Sciatic nerve (tissue), 2 donors: ENCODE measurements at regions not wholly inside any gene's neighbourhood (a gene's known extent, or its start where the extent isn't known, plus 50 kb on each side); places are given as distances from the start of the nearest gene placed in this dataset.

Source experiments
- ATAC-seq: fragments of 200-7000 bp; cut with Tn5 transposase; one replicate; pipeline ENCODE4 v1.9.1; 2020; ENCODE audit warnings: mild to moderate bottlenecking, moderate library complexity
- DNase-seq: peaks from one replicate; pipeline ENCODE4 v3.0.0-alpha.2; 2020; ENCODE audit warnings: low spot score
- intact Hi-C: fragments of 100-400 bp; cut with DNase I; formaldehyde crosslinking; loops from one replicate; pipeline ENCODE4 v1.14.2; 2022
- donor health status: DM: no; HTN: no; CAD: no.
- donor health status: DM: no; HTN: no; CAD: no.

- no peak for ATAC-seq
- intact Hi-C loops: no loop called here
- DNase-seq: no peak
These were observed 488.9 kb downstream of the SHISA9 start for GRCh38 chr16:13390093-13390985.

- ATAC-seq (no peak), DNase-seq (no peak)
- intact Hi-C loops: no loop called here
These were observed 489.5 kb downstream of the SHISA9 start for GRCh38 chr16:13390986-13391305.

DNA sequence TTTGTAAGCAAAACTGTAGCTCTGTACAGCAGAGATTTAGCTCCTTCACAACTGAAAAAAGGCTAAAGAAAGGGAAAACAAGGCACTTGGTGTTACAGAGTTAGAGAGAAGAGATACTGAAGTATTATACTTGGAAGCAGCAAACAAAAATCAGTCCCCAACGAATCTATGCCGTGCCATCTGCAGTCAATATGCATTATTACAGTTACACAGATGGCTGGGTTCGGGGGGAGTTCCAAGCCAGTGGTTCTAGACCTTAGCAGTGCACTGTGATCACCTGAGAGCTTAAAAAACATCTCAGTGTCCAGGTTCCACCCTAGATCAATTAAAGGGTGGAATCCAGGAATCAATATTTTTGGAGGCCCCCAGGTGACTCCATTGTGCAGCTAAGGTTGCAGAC is 489.9 kb downstream of the SHISA9 start:
- intact Hi-C loops: no loop called here
- no peak for DNase-seq
- ATAC-seq: no peak

GRCh38 chr16:13392341-13392740 is 490.9 kb downstream of the SHISA9 start:
- ATAC-seq (no peak), DNase-seq (no peak)
- intact Hi-C loops: no loop called here

DNA sequence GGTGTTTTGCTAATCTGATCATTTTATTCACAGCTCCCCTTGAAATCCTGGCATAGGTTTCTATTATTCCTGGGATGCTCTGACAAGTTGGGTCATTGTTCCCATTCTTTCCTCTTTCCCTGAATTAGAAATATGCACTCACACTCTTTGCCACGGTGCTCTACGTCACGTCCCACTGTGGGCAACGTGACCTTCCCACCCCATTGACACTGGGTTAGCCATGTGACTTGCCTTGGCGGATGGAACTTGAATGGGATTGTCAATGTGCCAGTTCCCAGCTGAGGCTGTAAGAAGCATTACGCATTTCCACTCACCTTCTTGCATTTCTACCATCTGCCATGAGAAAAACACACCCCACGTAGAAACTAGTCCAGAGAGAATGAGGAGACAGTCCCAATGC is 492.4 kb downstream of the SHISA9 start:
- DNase-seq (no peak), ATAC-seq (no peak)
- intact Hi-C loops: no loop called here

GRCh38 chr16:13394488-13394887 is 493.1 kb downstream of the SHISA9 start:
- DNase-seq (no peak), ATAC-seq (no peak)
- intact Hi-C loops: no loop called here

DNA sequence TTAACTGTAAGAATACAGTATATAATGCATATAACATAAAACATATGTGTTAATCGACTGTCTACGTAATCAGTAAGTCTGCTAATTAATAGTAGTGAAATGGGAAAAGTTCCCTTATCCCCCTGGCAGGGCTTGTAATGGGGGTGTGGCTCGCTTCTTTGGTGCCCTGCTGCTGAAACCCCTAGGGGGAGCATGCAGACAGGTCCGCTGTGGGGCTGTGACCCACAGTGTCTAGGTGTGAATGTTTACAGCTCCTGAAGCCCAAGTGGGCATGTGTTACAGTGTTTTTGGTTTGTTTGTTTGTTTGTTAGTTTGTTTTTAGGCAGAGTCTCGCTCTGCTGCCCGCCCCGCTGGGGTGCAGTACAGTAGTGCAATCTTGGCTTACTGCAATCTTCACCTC is 495.7 kb downstream of the SHISA9 start:
- intact Hi-C loops: no loop called here
- DNase-seq: no peak
- no peak for ATAC-seq

DNA sequence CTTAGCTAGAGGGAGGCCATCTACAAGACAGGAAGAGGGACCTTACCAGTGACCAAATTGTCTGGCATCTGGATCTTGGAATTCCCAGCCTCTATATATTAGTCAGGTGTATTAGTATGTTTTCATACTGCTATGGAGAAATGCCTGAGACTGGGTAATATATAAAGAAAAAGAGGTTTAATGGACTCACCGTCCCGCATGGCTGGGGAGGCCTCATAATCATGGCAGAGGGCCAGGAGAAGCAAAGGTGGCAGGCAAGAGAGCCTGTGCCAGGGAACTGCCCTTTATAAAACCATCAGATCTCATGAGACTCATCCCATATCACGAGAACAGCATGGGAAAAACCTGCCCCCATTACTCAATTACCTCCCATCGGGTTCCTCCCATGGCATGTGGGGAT is 500.2 kb downstream of the SHISA9 start:
- ATAC-seq (no peak), DNase-seq (no peak)
- intact Hi-C loops: no loop called here

- intact Hi-C loops: no loop called here
- DNase-seq: no peak
These were observed 501.2 kb downstream of the SHISA9 start for GRCh38 chr16:13402601-13403000.

GRCh38 chr16:13403326-13403725 is 501.9 kb downstream of the SHISA9 start:
- ATAC-seq (no peak), DNase-seq (no peak)
- intact Hi-C loops: no loop called here

More at GRCh38 chr16:13402601-13403000, 501.2 kb downstream of the SHISA9 start:
- ATAC-seq: no peak

DNA sequence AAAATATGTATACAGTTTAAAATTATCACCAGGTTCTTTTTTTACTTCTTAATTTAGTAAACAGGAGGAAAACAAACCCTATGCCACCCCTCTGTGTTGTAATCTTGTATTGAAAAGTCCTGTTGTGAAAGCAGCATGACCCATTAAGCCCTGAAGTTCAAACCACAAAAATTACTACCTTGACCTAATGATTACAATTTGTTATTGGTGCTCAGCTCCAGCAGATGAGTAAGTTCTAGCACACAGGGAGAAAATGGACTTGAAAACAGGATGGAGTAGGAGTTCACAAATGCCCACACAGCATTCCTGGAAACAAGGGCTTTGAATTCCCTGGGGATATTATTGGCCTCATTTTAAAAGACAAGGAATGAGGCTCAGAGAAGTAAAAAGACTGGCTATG is 505.8 kb upstream of the ERCC4 start:
- ATAC-seq (no peak), DNase-seq (no peak)
- intact Hi-C loops: no loop called here

- DNase-seq: no peak
- ATAC-seq: no peak
- intact Hi-C loops: no loop called here
These were observed 500.4 kb upstream of the ERCC4 start for GRCh38 chr16:13419589-13419988.

- no peak for ATAC-seq
- DNase-seq: no peak
- intact Hi-C loops: no loop called here
These were observed 498.2 kb upstream of the ERCC4 start for GRCh38 chr16:13421726-13422125.

DNA sequence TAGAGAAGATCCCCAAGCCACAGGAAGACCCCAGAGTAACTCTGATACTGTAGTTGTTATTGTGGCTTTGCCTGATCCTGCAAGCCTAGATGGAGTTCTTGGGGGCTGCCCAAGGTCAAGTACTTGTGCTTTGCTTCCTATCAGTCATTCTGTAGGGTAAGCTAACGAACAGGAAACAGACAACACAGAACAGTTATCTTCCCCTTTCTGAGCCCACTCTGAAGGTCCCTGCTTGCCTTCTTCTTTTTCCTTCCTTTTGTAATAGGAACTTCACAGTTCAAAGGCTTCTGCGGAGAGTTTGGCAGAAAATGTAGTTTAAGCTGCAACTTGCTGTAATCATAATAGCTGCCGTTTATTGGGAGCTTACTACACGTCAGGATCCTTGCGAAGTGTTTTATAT is 494.1 kb upstream of the ERCC4 start:
- DNase-seq (no peak), ATAC-seq (no peak)
- intact Hi-C loops: no loop called here

DNA sequence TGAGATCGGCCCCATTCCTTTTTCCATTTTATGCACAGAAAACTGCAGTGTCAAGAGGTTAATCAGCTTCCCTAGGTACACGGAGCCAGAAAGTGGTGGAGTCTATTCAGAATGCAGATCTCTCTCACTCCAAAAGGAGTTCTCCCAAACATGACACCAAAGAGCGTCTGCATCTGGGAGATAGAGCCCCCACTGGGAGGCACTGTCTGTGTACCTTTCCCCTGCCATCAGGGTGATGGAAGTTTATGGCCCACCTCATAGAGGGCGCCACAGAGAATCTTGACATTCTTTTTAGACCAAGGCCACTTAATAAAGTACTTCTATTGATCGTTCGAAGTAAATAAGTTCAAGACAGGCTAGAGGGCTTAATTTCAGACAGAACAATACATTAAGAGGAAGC is 493.7 kb upstream of the ERCC4 start:
- no peak for ATAC-seq
- intact Hi-C loops: no loop called here
- DNase-seq: no peak

GRCh38 chr16:13426736-13427135 is 493.2 kb upstream of the ERCC4 start:
- ATAC-seq (no peak), DNase-seq (no peak)
- intact Hi-C loops: no loop called here

- intact Hi-C loops: no loop called here
- no peak for DNase-seq
- ATAC-seq: no peak
These were observed 492.0 kb upstream of the ERCC4 start for GRCh38 chr16:13427943-13428342.

DNA sequence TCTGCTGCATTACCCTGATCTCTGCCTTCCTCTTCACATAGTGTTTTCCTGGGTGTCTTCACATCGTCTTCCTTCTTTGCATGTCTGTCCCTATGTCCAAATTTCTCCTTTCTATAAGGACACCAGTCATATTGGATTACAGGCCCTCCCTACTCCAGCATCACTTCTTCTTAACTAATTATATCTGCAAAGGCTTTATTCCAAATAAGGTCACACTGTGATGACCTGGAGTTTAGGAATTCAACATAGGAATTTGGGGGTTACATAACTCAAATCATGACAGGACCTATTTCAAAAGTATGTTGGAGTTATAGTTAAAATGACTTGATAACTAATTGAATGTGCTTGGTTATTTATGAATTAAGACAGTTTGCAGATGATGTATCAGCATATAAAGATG is 490.5 kb upstream of the ERCC4 start:
- no peak for DNase-seq
- no peak for ATAC-seq
- intact Hi-C loops: no loop called here

DNA sequence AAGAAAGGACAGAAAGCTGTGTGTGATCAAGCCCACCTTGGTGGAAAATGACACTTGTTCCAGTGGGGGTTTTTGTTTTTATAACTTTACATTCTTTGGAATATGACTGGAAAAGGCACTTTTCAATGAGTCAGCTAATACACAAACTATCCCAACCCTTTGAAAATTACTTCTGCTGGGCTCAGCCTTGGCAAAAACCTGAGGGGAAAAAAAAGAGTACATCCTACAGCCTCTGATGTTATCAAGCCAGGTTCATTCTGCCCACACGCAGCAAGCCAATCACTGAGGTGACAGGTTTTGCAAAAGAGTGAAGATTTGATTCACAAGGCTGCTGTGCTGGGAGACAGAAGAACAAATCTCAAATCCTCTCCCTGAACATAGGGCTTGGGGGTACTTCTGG is 484.5 kb upstream of the ERCC4 start:
- no peak for ATAC-seq
- no peak for DNase-seq

GRCh38 chr16:13435873-13436474 is 484.0 kb upstream of the ERCC4 start:
- intact Hi-C loops: no loop called here
- no peak for DNase-seq
- no peak for ATAC-seq

More for the DNA sequence above, 484.5 kb upstream of the ERCC4 start:
- intact Hi-C loops: no loop called here
